ENCODE measurements at regions not wholly inside any gene's neighbourhood (a gene's known extent, or its start where the extent isn't known, plus 50 kb on each side); places are given as distances from the start of the nearest gene placed in this dataset.
"Not testable (repeated sequence)": the region's sequence is repeated elsewhere in the genome, so short reads cannot be mapped to it uniquely, and the experiment has no call there.

GRCh38 chr19:33866696-33867095 lies 70.0 kb downstream of the KCTD15 start:
- no peak for DNase-seq (ENCODE audit: low read depth in 2 of 2)
- no peak for TF ChIP-seq CTCF (IDR thresholded peaks at IDR 0.05; ENCODE audit: low read depth, low read length)
- H3K4me3 ChIP-seq (replicated peaks in 1 of 2; ENCODE audit: low read depth in 2 of 2, low read length in 2 of 2), result no peak overlapping the region

- H3K4me3 ChIP-seq (replicated peaks in 1 of 2; ENCODE audit: low read depth in 2 of 2, low read length in 2 of 2), result no peak overlapping the region
- TF ChIP-seq CTCF (IDR thresholded peaks at IDR 0.05; ENCODE audit: low read depth, low read length), result no peak
- no peak for DNase-seq (ENCODE audit: low read depth in 2 of 2)
Observed at GRCh38 chr19:33868076-33868735, 71.5 kb downstream of the KCTD15 start.

GRCh38 chr19:33868788-33869412 lies 72.2 kb downstream of the KCTD15 start:
- peak; percentile 13 to 51 for DNase-seq (ENCODE audit: low read depth in 2 of 2)
- no peak overlapping the region for H3K4me3 ChIP-seq (replicated peaks in 1 of 2; ENCODE audit: low read depth in 2 of 2, low read length in 2 of 2)
- TF ChIP-seq CTCF (IDR thresholded peaks at IDR 0.05; ENCODE audit: low read depth, low read length), result no peak

GRCh38 chr19:33870298-33870932 lies 73.7 kb downstream of the KCTD15 start:
- H3K4me3 ChIP-seq (replicated peaks in 1 of 2; ENCODE audit: low read depth in 2 of 2, low read length in 2 of 2); DNase-seq (ENCODE audit: low read depth in 2 of 2): not testable (repeated sequence)

GRCh38 chr19:33871605-33872004 lies 74.9 kb downstream of the KCTD15 start:
- TF ChIP-seq CTCF (IDR thresholded peaks at IDR 0.05; ENCODE audit: low read depth, low read length), result no peak

GRCh38 chr19:33872445-33873320 lies 76.0 kb downstream of the KCTD15 start:
- no peak for DNase-seq (ENCODE audit: low read depth in 2 of 2)
- no peak overlapping the region for H3K4me3 ChIP-seq (replicated peaks in 1 of 2; ENCODE audit: low read depth in 2 of 2, low read length in 2 of 2)
- no peak for TF ChIP-seq CTCF (IDR thresholded peaks at IDR 0.05; ENCODE audit: low read depth, low read length)

More at GRCh38 chr19:33871605-33872004, 74.9 kb downstream of the KCTD15 start:
- DNase-seq (ENCODE audit: low read depth in 2 of 2), result no peak
- H3K4me3 ChIP-seq (replicated peaks in 1 of 2; ENCODE audit: low read depth in 2 of 2, low read length in 2 of 2), result no peak overlapping the region
